IMR-90 (cell line): ENCODE measurements at regions not wholly inside any gene's neighbourhood (a gene's known extent, or its start where the extent isn't known, plus 50 kb on each side); places are given as distances from the start of the nearest gene placed in this dataset.

Experiments
- ATAC-seq: fragments of 200-7000 bp; cut with Tn5 transposase; 2 replicates; pipeline ENCODE4 v1.9.1; 2020; ENCODE audit warnings: low read depth, mild to moderate bottlenecking, moderate library complexity
- BruUV-seq: library from RNA; stranded (reverse); fragments of 400-500 nt; replicated peaks from 2 replicates; lab custom pipeline; 2021; lab: Mats Ljungman, UMichigan
- CTCF ChIA-PET: fragments of 300-600 bp; formaldehyde crosslinking; extraction: SDS; loops from one replicate; lab custom pipeline; 2021; ENCODE audit warnings: antibody characterized with exemption; lab: Yijun Ruan, JAX
- POLR2A ChIA-PET: fragments of 300-600 bp; sonication (Branson Sonifier 250); formaldehyde crosslinking; loops from one replicate; lab custom pipeline; 2022; ENCODE audit warnings: antibody characterized with exemption; ENCODE audit not compliant: unreplicated experiment; lab: Charles Lee
- DNase-seq: peaks from one replicate; pipeline ENCODE4 v3.0.0; 2013
- H2AFZ ChIP-seq: replicated peaks from 2 replicates; pipeline ENCODE3; 2013; ENCODE audit warnings: low read length, mild to moderate bottlenecking; ENCODE audit not compliant: poor library complexity
- H2AK5ac ChIP-seq: 2 replicates; pipeline ENCODE4 v1.6.1; 2013; ENCODE audit warnings: low read depth, low read length, inconsistent platforms
- H2AK9ac ChIP-seq: replicated peaks from 2 replicates; pipeline ENCODE3; 2013; ENCODE audit warnings: mild to moderate bottlenecking, low read depth, low read length, moderate library complexity; ENCODE audit not compliant: poor library complexity
- H2BK120ac ChIP-seq: 2 replicates; pipeline ENCODE4 v1.6.1; 2013; ENCODE audit warnings: low read depth, low read length, inconsistent platforms
- H2BK15ac ChIP-seq: 3 replicates; pipeline ENCODE4 v1.6.1; 2013; ENCODE audit warnings: low read depth, low read length, inconsistent platforms
- H2BK20ac ChIP-seq: 2 replicates; pipeline ENCODE4 v1.6.1; 2013; ENCODE audit warnings: low read depth, mild to moderate bottlenecking, inconsistent platforms, low read length, moderate library complexity
- H2BK5ac ChIP-seq: 2 replicates; pipeline ENCODE4 v1.6.1; 2013; ENCODE audit warnings: mild to moderate bottlenecking, low read depth, low read length, inconsistent platforms; ENCODE audit not compliant: poor library complexity, severe bottlenecking
- H3K14ac ChIP-seq: replicated peaks from 2 replicates; pipeline ENCODE4 v1.6.1; 2013; ENCODE audit warnings: low read depth, low read length, inconsistent platforms
- H3K18ac ChIP-seq: 2 replicates; pipeline ENCODE4 v1.6.1; 2013; ENCODE audit warnings: low read depth, low read length, control low read depth
- H3K23ac ChIP-seq: 2 replicates; pipeline ENCODE4 v1.6.1; 2013; ENCODE audit warnings: low read depth, low read length, inconsistent platforms
- H3K27ac ChIP-seq: 2 replicates; pipeline ENCODE4 v1.5.1; 2013; ENCODE audit warnings: mild to moderate bottlenecking, control low read depth, low read length; ENCODE audit not compliant: insufficient read depth
- H3K27me3 ChIP-seq: 2 replicates; pipeline ENCODE4 v1.6.1; 2013; ENCODE audit warnings: low read length; ENCODE audit not compliant: control insufficient read depth, insufficient read depth
- H3K36me3 ChIP-seq: 2 replicates; pipeline ENCODE4 v1.6.1; 2013; ENCODE audit warnings: low read length, mixed read lengths; ENCODE audit not compliant: control insufficient read depth, insufficient read depth
- H3K4ac ChIP-seq: 2 replicates; pipeline ENCODE4 v1.6.1; 2013; ENCODE audit warnings: low read depth, low read length, inconsistent platforms
- H3K4me1 ChIP-seq: 2 replicates; pipeline ENCODE4 v1.6.1; 2013; ENCODE audit warnings: low read length, mixed read lengths; ENCODE audit not compliant: control insufficient read depth, insufficient read depth
- H3K4me2 ChIP-seq: 2 replicates; pipeline ENCODE4 v1.6.1; 2013; ENCODE audit warnings: low read depth, mild to moderate bottlenecking, control low read depth, low read length, moderate library complexity
- H3K4me3 ChIP-seq: 2 replicates; pipeline ENCODE4 v1.5.1; 2013; ENCODE audit warnings: low read depth, mild to moderate bottlenecking, control low read depth, low read length, moderate library complexity; ENCODE audit not compliant: insufficient read depth
- H3K56ac ChIP-seq: 2 replicates; pipeline ENCODE4 v1.6.1; 2013; ENCODE audit warnings: low read length, inconsistent platforms; ENCODE audit not compliant: insufficient read depth; ENCODE audit errors: extremely low read depth
- H3K79me1 ChIP-seq, 2 experiments: 2 replicates each; pipeline ENCODE4 v1.6.1; 2013; ENCODE audit warnings: low read length in 2 of 2, inconsistent platforms in 1 of 2, low read depth in 1 of 2
- H3K9ac ChIP-seq: 2 replicates; pipeline ENCODE4 v1.6.1; 2013; ENCODE audit warnings: low read depth, low read length, control low read depth
- H3K9me1 ChIP-seq: 2 replicates; pipeline ENCODE4 v1.6.1; 2013; ENCODE audit warnings: low read length, inconsistent platforms; ENCODE audit not compliant: insufficient read depth
- H3K9me3 ChIP-seq: 2 replicates; pipeline ENCODE4 v1.6.1; 2013; ENCODE audit warnings: low read length; ENCODE audit not compliant: control insufficient read depth, insufficient read depth
- H4K20me1 ChIP-seq: 2 replicates; pipeline ENCODE4 v1.6.1; 2013; ENCODE audit warnings: low read length, inconsistent platforms; ENCODE audit not compliant: insufficient read depth
- H4K5ac ChIP-seq: 2 replicates; pipeline ENCODE4 v1.6.1; 2013; ENCODE audit warnings: mild to moderate bottlenecking, low read depth, low read length, control low read depth
- H4K8ac ChIP-seq, 2 experiments: 2 replicates each; pipeline ENCODE4 v1.6.1; 2013; ENCODE audit warnings: low read depth in 2 of 2, low read length in 2 of 2, control low read depth in 1 of 2, inconsistent platforms in 1 of 2
- H4K91ac ChIP-seq: 2 replicates; pipeline ENCODE4 v1.6.1; 2013; ENCODE audit warnings: low read depth, low read length, inconsistent platforms; ENCODE audit not compliant: insufficient read depth
- BHLHE40 ChIP-seq: fragments of 150-350 bp; IDR thresholded peaks from 2 replicates; pipeline ENCODE4 v1.6.1; 2016; ENCODE audit warnings: mild to moderate bottlenecking, low read depth, low read length
- CEBPB ChIP-seq: IDR thresholded peaks from 2 replicates; pipeline ENCODE4 v1.6.1; 2012; ENCODE audit warnings: low read depth, low read length, improper control_type of control experiment
- CHD1 ChIP-seq: IDR thresholded peaks from 2 replicates; pipeline ENCODE4 v1.6.1; 2012; ENCODE audit warnings: low read depth, low read length, improper control_type of control experiment
- CTCF ChIP-seq: conservative IDR thresholded peaks from 2 replicates; pipeline ENCODE4 v1.5.1; 2012; ENCODE audit warnings: mild to moderate bottlenecking, low read depth, low read length, improper control_type of control experiment
- ELK1 ChIP-seq: fragments of 150-350 bp; IDR thresholded peaks from 2 replicates; pipeline ENCODE4 v1.6.1; 2016; ENCODE audit warnings: low read depth, mild to moderate bottlenecking, low read length, moderate library complexity, borderline replicate concordance
- FOS ChIP-seq: fragments of 150-350 bp; IDR thresholded peaks from 2 replicates; pipeline ENCODE4 v1.6.1; 2016; ENCODE audit warnings: low read depth, low read length
- MAFK ChIP-seq: IDR thresholded peaks from 2 replicates; pipeline ENCODE4 v1.6.1; 2012; ENCODE audit warnings: low read depth, low read length, improper control_type of control experiment
- MAZ ChIP-seq: IDR thresholded peaks from 2 replicates; pipeline ENCODE4 v1.6.1; 2012; ENCODE audit warnings: low read depth, mild to moderate bottlenecking, low read length, improper control_type of control experiment, moderate library complexity, borderline replicate concordance
- NFE2L2 ChIP-seq: fragments of 150-350 bp; IDR thresholded peaks from 2 replicates; pipeline ENCODE4 v1.6.1; 2016; ENCODE audit warnings: low read depth, mild to moderate bottlenecking, low read length
- POLR2A ChIP-seq: IDR thresholded peaks from 2 replicates; pipeline ENCODE4 v1.6.1; 2012; ENCODE audit warnings: mild to moderate bottlenecking, low read depth, low read length
- RAD21 ChIP-seq: IDR thresholded peaks from 2 replicates; pipeline ENCODE4 v1.6.1; 2012; ENCODE audit warnings: low read length, improper control_type of control experiment
- RCOR1 ChIP-seq: IDR thresholded peaks from 2 replicates; pipeline ENCODE4 v1.6.1; 2012; ENCODE audit warnings: mild to moderate bottlenecking, low read length, improper control_type of control experiment; ENCODE audit not compliant: insufficient replicate concordance
- RFX5 ChIP-seq: IDR thresholded peaks from 2 replicates; pipeline ENCODE4 v1.8.0; 2012; ENCODE audit warnings: low read depth, mild to moderate bottlenecking, low read length, moderate library complexity
- SMC3 ChIP-seq: fragments of 150-350 bp; IDR thresholded peaks from 2 replicates; pipeline ENCODE4 v1.6.1; 2016; ENCODE audit warnings: low read depth, mild to moderate bottlenecking, antibody characterized with exemption, low read length, moderate library complexity
- USF2 ChIP-seq: fragments of 150-350 bp; IDR thresholded peaks from 2 replicates; pipeline ENCODE4 v1.6.1; 2017; ENCODE audit warnings: mild to moderate bottlenecking, antibody characterized with exemption, low read length, low read depth
- WGBS, 2 experiments: methylation state at CpG; one replicate each; pipeline versions ENCODE4 v1.1.5 to v1.1.7; 2013; ENCODE audit warnings: missing lambda C conversion rate in 2 of 2; ENCODE audit not compliant: insufficient read length in 1 of 2; ENCODE audit errors: extremely low coverage in 2 of 2; 5-methylcytosine and 5-hydroxymethylcytosine counted together
- dilution Hi-C: fragments of 300-500 bp; cut with HindIII; formaldehyde crosslinking; loops from one replicate; pipeline ENCODE4 v1.14.3; 2018; ENCODE audit warnings: low sequenced_read_pairs; ENCODE audit not compliant: unreplicated experiment
- in situ Hi-C: fragments of 300-500 bp; cut with MboI; formaldehyde crosslinking; loops from 3 replicates; pipeline ENCODE4 v1.14.3; 2019; ENCODE audit warnings: low sequenced_read_pairs, inconsistent platforms, mixed read lengths
- intact Hi-C: fragments of 100-400 bp; cut with micrococcal nuclease; formaldehyde crosslinking; loops from 2 replicates; pipeline ENCODE4 v1.10.0; 2022

- CTCF ChIA-PET: interaction anchor here (0.6 kb wide), 1 partner anchor 643 kb away, joined by 3 read pairs; no protein-coding TSS in a partner anchor
- no peak overlapping the region for H3K23ac ChIP-seq
- no peaks in the 10 kb centered on the region for H3K79me1 ChIP-seq
- H3K4me2 ChIP-seq: no peak overlapping the region
- H3K27ac ChIP-seq: no peak overlapping the region
- H3K9ac ChIP-seq: no peak overlapping the region
- WGBS, 2 experiments: 63% methylated on average over 2 of the region's 6 CpGs; no CpG with 5 or more reads in 1 of the 2 experiments
- H3K4me1 ChIP-seq: no peaks in the 10 kb centered on the region
- POLR2A ChIA-PET: no interaction called here
- no peak overlapping the region for H3K4ac ChIP-seq
- no peak overlapping the region for H3K18ac ChIP-seq
- TF ChIP-seq RAD21: no peak
- no peak for TF ChIP-seq USF2
- no peak for TF ChIP-seq RCOR1
- no peak for TF ChIP-seq MAFK
- TF ChIP-seq FOS: no peak
- no peak for TF ChIP-seq CTCF
- TF ChIP-seq RFX5: no peak
- TF ChIP-seq SMC3: no peak
- TF ChIP-seq NFE2L2: no peak
- no peak for TF ChIP-seq ELK1
- TF ChIP-seq BHLHE40: no peak
- TF ChIP-seq MAZ: no peak
- TF ChIP-seq CHD1: no peak
- TF ChIP-seq CEBPB: no peak
- no peak for TF ChIP-seq POLR2A
- H2BK5ac ChIP-seq: no peak overlapping the region
- H4K20me1 ChIP-seq: no peaks in the 10 kb centered on the region
- BruUV-seq: no TSS peak
- in situ Hi-C loops: loop anchor here (10.0 kb wide), 2 partner anchors 380 to 480 kb away; no protein-coding TSS in a partner anchor
- H2AK9ac ChIP-seq: no peak overlapping the region
- H3K14ac ChIP-seq: no peak overlapping the region
- H3K56ac ChIP-seq: no peak overlapping the region
- H3K27me3 ChIP-seq: peaks cover 16% of the 10 kb centered on the region
- intact Hi-C loops: loop anchor here (10.0 kb wide), 2 partner anchors 300 to 530 kb away; no protein-coding TSS in a partner anchor
- no peak overlapping the region for H2BK15ac ChIP-seq
- H3K4me3 ChIP-seq: no peak overlapping the region
- no peak overlapping the region for H2BK120ac ChIP-seq
- DNase-seq (no peak), ATAC-seq (no peak)
- no peak overlapping the region for H4K8ac ChIP-seq
- H2AFZ ChIP-seq: no peak overlapping the region
- no peaks in the 10 kb centered on the region for H3K9me3 ChIP-seq
- H4K91ac ChIP-seq: no peak overlapping the region
- H3K36me3 ChIP-seq: no peaks in the 10 kb centered on the region
- no peak overlapping the region for H2AK5ac ChIP-seq
- no peak overlapping the region for H4K5ac ChIP-seq
- H3K9me1 ChIP-seq: no peaks in the 10 kb centered on the region
- dilution Hi-C loops: no loop called here
- no peak overlapping the region for H2BK20ac ChIP-seq
Measured at GRCh38 chr11:31874631-31875191, 63.6 kb upstream of the PAX6 start.
